ENCODE measurements at regions not wholly inside any gene's neighbourhood (a gene's known extent, or its start where the extent isn't known, plus 50 kb on each side); places are given as distances from the start of the nearest gene placed in this dataset.
"Not testable (repeated sequence)": the region's sequence is repeated elsewhere in the genome, so short reads cannot be mapped to it uniquely, and the experiment has no call there.

DNA sequence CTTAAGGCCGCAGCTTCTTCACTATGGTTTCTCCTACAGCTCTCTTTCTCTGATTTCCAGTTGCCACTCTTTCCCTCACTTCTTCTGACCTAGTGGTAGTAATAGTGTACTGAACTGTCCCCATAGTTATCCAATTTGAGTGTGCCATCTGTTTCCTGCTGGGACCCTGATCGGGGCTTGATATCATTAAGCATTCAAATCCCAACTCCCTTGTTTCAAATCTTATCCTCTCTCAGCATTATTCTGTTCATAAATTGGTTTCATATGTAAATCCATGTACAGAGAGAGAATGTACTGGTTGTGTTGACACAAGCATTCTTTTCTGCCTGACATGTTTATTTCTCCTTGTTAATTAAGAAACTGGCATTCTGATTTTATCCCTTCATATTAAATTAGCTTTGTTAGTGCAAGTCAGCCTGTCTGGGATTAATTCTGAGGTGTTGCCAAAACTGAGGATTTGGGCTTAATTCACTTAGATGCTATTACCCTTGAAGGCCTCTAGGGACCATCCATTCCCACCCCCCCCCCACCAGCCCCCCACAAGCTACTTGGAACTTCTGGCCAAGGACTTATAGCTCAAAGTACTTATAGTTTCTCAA lies 84.6 kb upstream of the PROKR2 start:
- no peaks in the 10 kb centered on the region for H3K4me1 Mint-ChIP-seq
- no peak for ATAC-seq (replicated peaks; ENCODE audit: extremely low read depth, poor library complexity, severe bottlenecking)
- no peaks in the 10 kb centered on the region for H3K36me3 Mint-ChIP-seq (ENCODE audit: insufficient read depth)
- H3K27me3 Mint-ChIP-seq, result peaks cover 50% of the 10 kb centered on the region
- no peak overlapping the region for H3K4me3 Mint-ChIP-seq
- peaks cover 9% of the 10 kb centered on the region for H3K9me3 Mint-ChIP-seq
- no peak overlapping the region for H3K27ac Mint-ChIP-seq (ENCODE audit: low read depth)
- no peak for DNase-seq (ENCODE audit: low spot score in 2 of 2)

DNA sequence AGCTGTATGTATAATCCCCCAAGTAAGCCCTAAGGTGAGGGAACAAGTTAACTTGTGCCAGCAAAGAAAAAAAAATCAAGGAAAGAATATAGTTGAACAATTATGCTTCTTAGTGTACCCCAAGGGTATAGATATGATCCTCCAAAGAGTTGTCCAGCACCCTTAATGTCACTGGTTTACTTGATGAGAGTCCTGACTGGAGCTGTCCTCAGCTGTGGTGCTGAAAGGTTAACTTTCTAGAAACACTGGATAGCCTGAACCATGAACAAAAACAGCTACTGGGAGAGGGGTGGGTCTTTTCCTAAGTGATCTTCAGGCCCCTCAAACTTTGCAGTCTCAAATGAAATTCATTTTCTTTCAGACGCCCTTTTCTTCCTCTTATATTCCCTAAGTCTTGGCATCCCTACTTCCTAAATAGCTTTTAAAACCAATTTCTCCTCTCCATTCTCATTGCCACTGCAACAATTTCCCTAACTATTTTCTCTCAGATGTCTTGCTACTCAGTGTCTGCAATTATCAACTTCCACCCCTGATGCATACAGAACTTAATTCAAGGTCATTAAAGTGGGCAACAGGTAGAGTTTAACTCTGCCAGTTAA lies 83.5 kb upstream of the PROKR2 start:
- H3K27ac Mint-ChIP-seq (ENCODE audit: low read depth), result no peak overlapping the region
- no peak overlapping the region for H3K4me3 Mint-ChIP-seq
- no peaks in the 10 kb centered on the region for H3K4me1 Mint-ChIP-seq
- ATAC-seq (replicated peaks; ENCODE audit: extremely low read depth, poor library complexity, severe bottlenecking), result no peak
- H3K9me3 Mint-ChIP-seq, result peaks cover 9% of the 10 kb centered on the region
- DNase-seq (ENCODE audit: low spot score in 2 of 2), result no peak
- H3K27me3 Mint-ChIP-seq, result peaks cover 50% of the 10 kb centered on the region
- no peaks in the 10 kb centered on the region for H3K36me3 Mint-ChIP-seq (ENCODE audit: insufficient read depth)

DNA sequence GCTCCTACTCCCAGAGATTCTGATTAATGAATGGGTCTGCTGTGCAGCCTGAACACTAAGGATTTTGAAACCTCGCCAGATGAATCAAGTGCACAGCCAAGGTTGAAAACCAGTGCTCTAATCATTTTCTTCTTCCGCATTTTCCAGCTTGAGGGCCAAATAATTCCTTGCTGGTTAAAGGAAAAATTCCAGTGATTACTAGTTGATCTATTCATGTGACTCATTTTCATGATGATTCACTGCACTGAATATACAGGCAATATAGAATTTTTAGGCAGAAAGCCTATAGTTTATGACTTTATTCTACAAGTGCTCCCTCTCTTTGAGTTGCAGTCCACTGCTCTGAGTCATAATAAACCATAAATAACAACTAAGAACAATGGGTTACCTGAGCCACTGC lies 80.6 kb upstream of the PROKR2 start:
- no peak for ATAC-seq (replicated peaks; ENCODE audit: extremely low read depth, poor library complexity, severe bottlenecking)
- Mint-ChIP-seq H3K4me1 (no peaks in the 10 kb centered on the region), H3K27me3 (peaks cover 62% of the 10 kb centered on the region), H3K9me3 (no peaks in the 10 kb centered on the region), H3K27ac (ENCODE audit: low read depth) (no peak overlapping the region), H3K36me3 (ENCODE audit: insufficient read depth) (no peaks in the 10 kb centered on the region), H3K4me3 (no peak overlapping the region)
- DNase-seq (ENCODE audit: low spot score in 2 of 2), result no peak

DNA sequence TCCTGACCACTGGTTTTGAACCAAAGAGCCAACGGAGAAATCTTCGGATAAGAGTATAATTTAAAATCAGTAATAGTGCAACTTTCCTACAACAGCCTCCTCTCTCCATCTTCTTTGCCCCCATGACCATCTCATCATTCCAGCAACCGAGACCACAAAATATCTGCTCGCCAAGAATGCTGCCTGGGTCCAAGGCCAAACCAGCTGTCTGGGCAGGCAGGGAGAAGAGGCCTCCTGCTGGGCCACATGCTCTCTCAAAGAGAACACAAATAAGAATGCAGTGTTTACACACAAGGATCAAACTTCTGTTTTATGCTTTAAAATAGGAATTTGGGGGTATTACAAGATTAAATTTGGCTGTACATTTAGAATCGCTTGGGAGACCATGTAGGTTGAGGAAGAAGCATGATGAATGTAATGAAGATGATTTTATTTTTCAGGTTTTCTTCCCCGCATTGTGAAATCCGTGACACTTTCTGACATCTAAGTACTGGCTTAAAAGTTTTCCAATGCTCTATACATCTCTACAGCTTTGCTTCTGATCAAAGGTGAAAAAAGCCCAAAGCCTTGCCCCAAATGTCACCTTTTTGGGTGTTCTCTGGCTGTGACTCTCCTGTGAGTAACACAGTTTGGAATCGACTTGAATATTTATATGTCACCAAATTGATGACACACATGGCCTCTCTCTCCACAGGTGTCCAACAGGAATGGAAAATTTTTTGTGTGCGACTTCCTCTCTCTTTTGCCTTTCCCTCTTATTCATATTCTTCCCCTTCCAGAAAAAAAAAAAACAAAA lies 79.4 kb upstream of the PROKR2 start:
- no peak overlapping the region for H3K27ac Mint-ChIP-seq (ENCODE audit: low read depth)
- H3K4me3 Mint-ChIP-seq, result no peak overlapping the region
- H3K9me3 Mint-ChIP-seq, result no peaks in the 10 kb centered on the region
- H3K27me3 Mint-ChIP-seq, result peaks cover 62% of the 10 kb centered on the region
- ATAC-seq (replicated peaks; ENCODE audit: extremely low read depth, poor library complexity, severe bottlenecking) (no peak), DNase-seq (ENCODE audit: low spot score in 2 of 2) (no peak)
- H3K36me3 Mint-ChIP-seq (ENCODE audit: insufficient read depth), result no peaks in the 10 kb centered on the region
- no peaks in the 10 kb centered on the region for H3K4me1 Mint-ChIP-seq

DNA sequence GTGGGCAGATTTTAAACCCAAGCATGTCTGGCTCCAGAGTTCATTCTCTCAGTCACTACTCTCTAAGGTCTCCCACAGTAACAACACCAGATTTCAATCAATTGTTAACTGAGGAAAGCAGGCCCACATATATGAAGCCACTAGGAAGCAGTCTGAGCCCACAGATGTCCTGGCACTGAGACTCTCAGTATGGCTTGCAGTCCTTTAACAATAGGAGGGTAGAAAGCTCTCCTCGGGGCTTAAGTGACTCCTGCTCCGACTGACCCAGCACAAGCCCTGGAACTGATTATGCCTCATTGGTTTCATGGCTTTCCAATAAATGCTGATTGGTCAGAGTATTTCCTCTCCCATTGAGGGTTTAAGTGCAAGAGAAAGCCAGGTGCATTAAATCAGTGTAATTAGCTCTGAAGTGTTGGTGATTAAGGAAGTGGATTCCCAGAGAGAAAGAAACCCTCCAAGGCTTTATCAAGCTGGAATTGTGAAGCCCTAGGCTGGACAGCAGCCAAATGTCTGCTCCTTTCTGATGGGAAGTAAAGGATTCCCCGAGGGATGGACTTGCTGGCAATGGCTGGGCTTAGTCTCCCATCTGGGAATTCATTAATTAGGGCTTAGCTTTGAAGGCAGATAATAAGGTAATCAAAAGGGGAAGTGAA lies 76.6 kb upstream of the PROKR2 start:
- no peak for ATAC-seq (replicated peaks; ENCODE audit: extremely low read depth, poor library complexity, severe bottlenecking)
- no peaks in the 10 kb centered on the region for H3K36me3 Mint-ChIP-seq (ENCODE audit: insufficient read depth)
- no peak for DNase-seq (ENCODE audit: low spot score in 2 of 2)
- peaks cover 66% of the 10 kb centered on the region for H3K27me3 Mint-ChIP-seq
- no peak overlapping the region for H3K27ac Mint-ChIP-seq (ENCODE audit: low read depth)
- H3K4me1 Mint-ChIP-seq, result no peaks in the 10 kb centered on the region
- H3K4me3 Mint-ChIP-seq, result no peak overlapping the region
- H3K9me3 Mint-ChIP-seq, result no peaks in the 10 kb centered on the region

DNA sequence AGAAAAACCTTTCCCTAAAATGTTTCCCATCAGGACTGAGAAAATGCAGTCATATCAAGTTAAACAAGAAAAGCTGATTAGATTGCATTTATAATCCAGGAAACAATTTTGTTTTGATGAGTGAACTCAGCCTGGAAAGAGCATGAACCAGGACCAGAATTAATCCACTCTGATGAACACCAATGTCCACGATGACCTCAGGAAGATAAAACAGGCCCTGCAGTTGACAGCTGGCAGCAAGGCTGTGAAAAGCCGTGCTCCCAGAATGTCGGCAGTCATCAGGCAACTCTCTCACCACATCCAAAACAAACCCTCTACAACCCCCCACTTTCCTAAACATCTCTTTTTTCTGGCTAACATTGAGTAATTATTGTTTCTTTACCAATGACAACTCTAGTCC lies 74.0 kb upstream of the PROKR2 start:
- no peak for ATAC-seq (replicated peaks; ENCODE audit: extremely low read depth, poor library complexity, severe bottlenecking)
- Mint-ChIP-seq H3K9me3 (no peaks in the 10 kb centered on the region), H3K27me3 (peaks cover 66% of the 10 kb centered on the region), H3K4me3 (no peak overlapping the region), H3K4me1 (no peaks in the 10 kb centered on the region), H3K36me3 (ENCODE audit: insufficient read depth) (no peaks in the 10 kb centered on the region), H3K27ac (ENCODE audit: low read depth) (no peak overlapping the region)
- DNase-seq (ENCODE audit: low spot score in 2 of 2), result no peak

DNA sequence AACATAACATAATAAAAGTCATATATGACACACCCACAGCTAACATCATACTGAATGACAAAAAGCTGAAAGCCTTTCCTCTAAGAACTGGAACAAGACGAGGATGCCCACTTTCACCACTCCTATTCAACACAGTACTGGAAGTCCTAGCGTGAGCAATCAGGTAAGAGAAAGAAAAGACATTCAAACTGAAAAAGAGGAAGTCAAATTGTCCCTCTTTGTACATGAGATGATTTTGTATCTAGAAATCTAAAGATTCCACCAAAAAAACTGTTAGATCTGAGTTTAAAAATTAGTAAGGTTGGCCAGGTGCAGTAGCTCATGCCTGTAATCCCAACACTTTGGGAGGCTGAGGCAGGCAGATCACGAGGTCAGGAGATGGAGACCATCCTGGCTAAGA lies 70.1 kb upstream of the PROKR2 start:
- not testable (repeated sequence) for H3K27ac Mint-ChIP-seq (ENCODE audit: low read depth); H3K36me3 Mint-ChIP-seq (ENCODE audit: insufficient read depth); H3K4me1 Mint-ChIP-seq; H3K9me3 Mint-ChIP-seq; H3K4me3 Mint-ChIP-seq; ATAC-seq (replicated peaks; ENCODE audit: extremely low read depth, poor library complexity, severe bottlenecking); DNase-seq (ENCODE audit: low spot score in 2 of 2)
- H3K27me3 Mint-ChIP-seq, result peaks cover 65% of the 10 kb centered on the region

DNA sequence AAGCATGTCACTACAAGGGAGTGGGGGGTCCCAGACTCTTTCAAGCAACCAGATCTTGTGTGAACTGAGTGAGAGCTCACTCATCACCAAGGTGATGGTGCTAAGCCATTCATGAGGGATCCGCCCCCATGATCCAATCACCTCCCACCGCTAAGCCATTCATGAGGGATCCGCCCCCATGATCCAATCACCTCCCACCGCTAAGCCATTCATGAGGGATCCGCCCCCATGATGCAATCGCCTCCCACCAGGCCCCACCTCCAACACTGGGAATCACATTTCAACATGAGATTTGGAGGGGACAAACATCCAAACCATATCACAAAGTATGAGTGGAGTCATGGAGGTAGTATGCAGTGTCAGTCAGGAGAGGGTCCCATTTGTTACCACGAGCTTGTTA lies 64.8 kb upstream of the PROKR2 start:
- H3K4me3 Mint-ChIP-seq; H3K36me3 Mint-ChIP-seq (ENCODE audit: insufficient read depth); H3K27ac Mint-ChIP-seq (ENCODE audit: low read depth); DNase-seq (ENCODE audit: low spot score in 2 of 2); H3K9me3 Mint-ChIP-seq; ATAC-seq (replicated peaks; ENCODE audit: extremely low read depth, poor library complexity, severe bottlenecking); H3K4me1 Mint-ChIP-seq: not testable (repeated sequence)
- H3K27me3 Mint-ChIP-seq, result peaks cover 45% of the 10 kb centered on the region

DNA sequence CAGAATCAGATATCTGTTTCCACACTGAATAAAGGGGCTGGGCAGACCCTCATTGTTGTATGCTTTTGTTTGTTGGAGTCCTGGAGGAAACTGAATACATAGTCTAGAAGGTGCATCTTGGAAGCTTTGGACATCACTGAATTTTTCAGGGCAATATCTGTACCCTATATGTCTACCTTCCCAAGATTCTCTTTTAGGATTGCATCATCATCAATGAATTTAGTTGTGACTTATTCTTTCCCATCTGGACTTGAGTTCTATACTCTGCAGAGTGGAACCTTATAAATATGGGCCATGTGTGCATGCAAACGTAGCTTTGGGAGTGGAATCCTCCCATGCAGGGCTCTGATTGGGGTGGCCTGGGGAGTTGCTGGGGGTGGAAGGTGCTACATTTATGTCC lies 60.7 kb upstream of the PROKR2 start:
- no peak overlapping the region for H3K27ac Mint-ChIP-seq (ENCODE audit: low read depth)
- H3K9me3 Mint-ChIP-seq, result no peaks in the 10 kb centered on the region
- H3K4me1 Mint-ChIP-seq, result no peaks in the 10 kb centered on the region
- no peak for ATAC-seq (replicated peaks; ENCODE audit: extremely low read depth, poor library complexity, severe bottlenecking)
- H3K36me3 Mint-ChIP-seq (ENCODE audit: insufficient read depth), result no peaks in the 10 kb centered on the region
- DNase-seq (ENCODE audit: low spot score in 2 of 2), result no peak
- H3K4me3 Mint-ChIP-seq, result no peak overlapping the region
- peaks cover 32% of the 10 kb centered on the region for H3K27me3 Mint-ChIP-seq

DNA sequence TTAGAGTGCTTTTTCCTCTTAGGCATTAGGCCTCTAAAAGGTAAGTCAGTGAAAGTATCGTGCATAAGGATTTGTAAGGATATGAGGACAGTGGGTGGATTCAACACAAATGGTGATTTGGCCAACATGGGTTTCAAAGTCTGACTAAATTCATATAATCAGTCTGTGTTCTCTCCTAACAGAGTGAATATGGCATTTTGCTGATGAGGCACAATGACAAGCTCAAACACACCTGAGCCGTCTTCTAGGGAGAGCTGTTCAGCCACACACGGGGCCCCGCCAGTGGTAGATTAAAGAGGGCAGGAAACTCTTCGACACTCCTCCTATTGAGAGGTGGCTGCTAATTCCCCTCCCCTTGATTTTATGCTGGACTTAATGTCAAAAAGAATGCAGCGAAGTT lies 59.5 kb upstream of the PROKR2 start:
- Mint-ChIP-seq H3K27me3 (peaks cover 41% of the 10 kb centered on the region), H3K9me3 (no peaks in the 10 kb centered on the region), H3K4me3 (no peak overlapping the region), H3K4me1 (no peaks in the 10 kb centered on the region), H3K36me3 (ENCODE audit: insufficient read depth) (no peaks in the 10 kb centered on the region), H3K27ac (ENCODE audit: low read depth) (no peak overlapping the region)
- DNase-seq (ENCODE audit: low spot score in 2 of 2) (no peak), ATAC-seq (replicated peaks; ENCODE audit: extremely low read depth, poor library complexity, severe bottlenecking) (no peak)

DNA sequence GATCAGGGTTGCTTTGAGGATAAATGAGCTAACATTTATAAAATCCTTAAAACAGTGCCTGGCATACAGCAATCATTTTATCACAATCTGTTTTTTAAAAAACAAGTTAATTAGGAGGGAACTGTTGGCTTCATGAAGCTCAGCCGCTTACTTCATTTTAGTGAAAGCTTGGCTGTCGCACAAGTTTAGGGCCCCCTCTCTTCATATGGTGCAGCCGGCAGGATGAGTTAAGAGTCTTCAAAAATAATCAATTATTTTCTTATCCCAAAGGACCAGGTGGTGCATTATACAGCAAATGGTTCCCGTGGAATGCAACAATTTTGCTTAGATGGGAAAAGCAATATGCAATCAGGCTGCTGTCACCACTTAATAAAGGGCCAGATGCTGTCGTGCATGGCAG lies 57.4 kb upstream of the PROKR2 start:
- Mint-ChIP-seq H3K9me3 (no peaks in the 10 kb centered on the region), H3K4me3 (no peak overlapping the region), H3K4me1 (no peaks in the 10 kb centered on the region), H3K27me3 (peaks cover 52% of the 10 kb centered on the region), H3K27ac (ENCODE audit: low read depth) (no peak overlapping the region), H3K36me3 (ENCODE audit: insufficient read depth) (no peaks in the 10 kb centered on the region)
- ATAC-seq (replicated peaks; ENCODE audit: extremely low read depth, poor library complexity, severe bottlenecking) (no peak), DNase-seq (ENCODE audit: low spot score in 2 of 2) (no peak)

DNA sequence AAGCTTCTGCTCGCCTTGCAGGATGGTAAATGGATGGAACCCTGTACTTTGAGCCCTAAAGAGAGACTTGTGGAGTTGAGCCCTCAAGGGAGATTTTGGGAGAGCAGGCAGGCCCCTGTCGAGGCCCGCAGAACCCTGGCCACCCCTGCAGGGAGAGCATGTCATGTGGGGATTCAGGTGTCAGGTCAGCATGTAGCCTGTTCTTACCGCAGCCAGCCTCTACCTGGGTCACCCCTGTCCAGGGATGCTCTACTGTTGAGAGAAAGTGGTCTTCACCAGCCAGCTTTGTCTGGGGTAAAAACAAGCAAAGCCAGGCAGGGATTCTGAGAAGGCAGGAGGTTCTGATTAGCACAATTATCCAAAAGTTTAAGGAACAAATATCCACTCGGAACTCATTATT lies 55.6 kb upstream of the PROKR2 start:
- Mint-ChIP-seq H3K36me3 (ENCODE audit: insufficient read depth) (no peaks in the 10 kb centered on the region), H3K27me3 (peaks cover 60% of the 10 kb centered on the region), H3K4me3 (no peak overlapping the region), H3K9me3 (no peaks in the 10 kb centered on the region), H3K27ac (ENCODE audit: low read depth) (no peak overlapping the region), H3K4me1 (no peaks in the 10 kb centered on the region)
- ATAC-seq (replicated peaks; ENCODE audit: extremely low read depth, poor library complexity, severe bottlenecking) (no peak), DNase-seq (ENCODE audit: low spot score in 2 of 2) (no peak)

DNA sequence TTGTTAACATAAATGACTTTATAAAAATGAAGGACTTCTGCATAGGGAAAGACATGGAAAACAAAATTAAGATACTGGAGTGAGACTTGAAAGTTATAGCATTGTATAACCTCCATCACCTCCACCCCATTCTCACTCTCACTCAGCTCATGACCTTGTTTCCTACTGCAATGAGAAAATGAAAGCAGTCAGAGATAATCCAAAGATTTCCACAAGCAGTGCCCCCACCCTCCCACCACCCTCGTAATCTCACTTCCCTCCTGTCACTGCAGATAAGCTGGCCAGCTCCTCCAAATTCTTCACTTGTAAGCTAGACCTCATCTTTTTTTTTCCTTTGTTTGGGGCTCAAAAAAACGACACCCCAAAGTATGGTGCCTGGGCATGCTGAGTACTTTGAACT lies 52.9 kb upstream of the PROKR2 start:
- Mint-ChIP-seq H3K27me3 (peaks cover 41% of the 10 kb centered on the region), H3K36me3 (ENCODE audit: insufficient read depth) (peaks cover 1% of the 10 kb centered on the region), H3K4me3 (no peak overlapping the region), H3K4me1 (no peaks in the 10 kb centered on the region), H3K9me3 (no peaks in the 10 kb centered on the region), H3K27ac (ENCODE audit: low read depth) (no peak overlapping the region)
- DNase-seq (ENCODE audit: low spot score in 2 of 2) (no peak), ATAC-seq (replicated peaks; ENCODE audit: extremely low read depth, poor library complexity, severe bottlenecking) (no peak)
